Neural progenitor cell (in vitro differentiated cells): ENCODE measurements at regions not wholly inside any gene's neighbourhood (a gene's known extent, or its start where the extent isn't known, plus 50 kb on each side); places are given as distances from the start of the nearest gene placed in this dataset.

Source experiments
- CTCF ChIP-seq: fragments of 200-600 bp; sonication (generic); IDR thresholded peaks from 2 replicates; pipeline ENCODE4 v1.5.1; 2017; ENCODE audit warnings: antibody characterized with exemption, mild to moderate bottlenecking
- EZH2 ChIP-seq: fragments of 200-600 bp; sonication (generic); IDR thresholded peaks from 2 replicates; pipeline ENCODE4 v1.6.1; 2017; ENCODE audit warnings: antibody characterized with exemption, mild to moderate bottlenecking, moderate library complexity
- EZH2phosphoT487 ChIP-seq: fragments of 200-600 bp; sonication (generic); IDR thresholded peaks from 2 replicates; pipeline ENCODE4 v1.6.1; 2017; ENCODE audit warnings: antibody characterized with exemption

- TF ChIP-seq EZH2 (no peak), CTCF (no peak), EZH2phosphoT487 (no peak)
These were observed 75.3 kb upstream of the RIOK3 start for GRCh38 chr18:23377669-23378301.
